ENCODE measurements at regions not wholly inside any gene's neighbourhood (a gene's known extent, or its start where the extent isn't known, plus 50 kb on each side); places are given as distances from the start of the nearest gene placed in this dataset.

DNA sequence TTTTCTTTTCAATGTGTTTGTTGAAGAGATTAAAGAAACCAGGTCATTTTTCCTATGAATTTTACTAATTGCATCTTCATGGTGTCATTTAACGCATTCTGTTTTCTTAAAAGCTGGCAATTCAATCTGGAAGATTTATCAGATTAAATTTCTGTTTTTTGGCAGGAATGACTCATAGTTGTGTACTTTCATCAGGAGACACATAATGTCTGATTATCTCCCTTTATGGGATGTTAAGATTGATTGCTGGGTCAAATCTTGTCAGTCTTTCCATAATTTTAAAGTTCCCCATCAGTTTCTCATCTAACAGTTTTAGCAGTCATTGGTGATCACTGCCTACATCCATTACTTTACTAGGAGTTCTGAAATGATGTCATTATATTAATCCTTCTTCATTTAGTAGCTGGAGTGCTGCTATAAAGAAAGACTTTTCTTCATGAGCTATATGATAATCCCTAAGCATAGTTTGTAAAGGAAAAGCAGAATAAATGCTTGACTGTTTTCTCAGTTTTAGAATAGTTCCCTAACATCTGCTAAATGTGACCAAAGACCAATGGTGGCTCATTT, 72.8 kb upstream of the MAP10 start:
- TF ChIP-seq YY1 (IDR thresholded peaks at IDR 0.05; ENCODE audit: insufficient read depth, insufficient read length) (no peak), ZNF274 (IDR thresholded peaks at IDR 0.05; ENCODE audit: low read depth, low read length) (no peak), SUZ12 (IDR thresholded peaks at IDR 0.05; ENCODE audit: extremely low read depth, insufficient read depth, insufficient read length) (no peak)
